SK-N-SH treated with all-trans-retinoic acid at 6 μM for 48 hours (cell line): ENCODE measurements at regions not wholly inside any gene's neighbourhood (a gene's known extent, or its start where the extent isn't known, plus 50 kb on each side); places are given as distances from the start of the nearest gene placed in this dataset.

ENCODE experiments used
- ARNTL ChIP-seq: fragments of 450-650 bp; formaldehyde crosslinking; IDR thresholded peaks from 2 replicates; pipeline ENCODE4 v1.5.0; 2020; ENCODE audit warnings: low read depth, mild to moderate bottlenecking, moderate library complexity, borderline replicate concordance
- ESRRG ChIP-seq: fragments of 250-450 bp; sonication (Bioruptor Pico); IDR thresholded peaks from 2 replicates; pipeline ENCODE4 v1.6.1; 2021; ENCODE audit warnings: mild to moderate bottlenecking
- GLIS3 ChIP-seq: fragments of 250-450 bp; sonication (Bioruptor Pico); IDR thresholded peaks from 2 replicates; pipeline ENCODE4 v1.5.0; 2020; ENCODE audit warnings: mild to moderate bottlenecking, moderate library complexity
- ISL1 ChIP-seq: fragments of 250-450 bp; sonication (Bioruptor Pico); IDR thresholded peaks from 2 replicates; pipeline ENCODE4 v2.1.2; 2022; ENCODE audit warnings: mild to moderate bottlenecking, moderate library complexity
- PATZ1 ChIP-seq: fragments of 250-450 bp; sonication (Bioruptor Pico); IDR thresholded peaks from 2 replicates; pipeline ENCODE4 v1.8.0; 2020; ENCODE audit warnings: mild to moderate bottlenecking, moderate library complexity, borderline replicate concordance
- RARB ChIP-seq: fragments of 250-450 bp; sonication (Bioruptor Pico); IDR thresholded peaks from 2 replicates; pipeline ENCODE4 v1.8.0; 2021; ENCODE audit warnings: mild to moderate bottlenecking, moderate library complexity
- ZFP3 ChIP-seq: fragments of 250-450 bp; sonication (Bioruptor Pico); IDR thresholded peaks from 2 replicates; pipeline ENCODE4 v1.5.0; 2020; ENCODE audit warnings: mild to moderate bottlenecking, moderate library complexity
- TF ChIP-seq, protein P1 (sequence below): fragments of 250-450 bp; sonication (Bioruptor Pico); IDR thresholded peaks from 2 replicates; pipeline ENCODE4 v1.5.1; 2021; ENCODE audit warnings: mild to moderate bottlenecking, moderate library complexity

DNA sequence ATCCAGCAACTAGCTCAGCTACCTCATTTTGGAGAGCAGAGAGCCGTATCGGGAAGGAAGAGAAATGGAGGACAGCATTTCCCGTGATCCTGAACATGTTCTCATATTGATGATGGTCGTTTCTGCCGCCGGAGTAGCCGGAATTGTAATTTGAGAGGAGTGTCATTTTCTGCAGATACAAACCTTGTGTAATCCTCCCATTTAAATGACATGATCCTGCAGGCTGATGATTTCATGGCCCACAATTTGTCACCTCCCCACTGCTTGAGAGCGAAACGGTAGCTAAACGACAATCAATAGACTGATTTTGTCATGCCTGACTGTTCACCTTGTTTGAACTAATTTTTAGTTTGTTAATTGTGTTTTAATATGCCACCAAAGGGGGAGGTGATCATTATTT is 126.5 kb upstream of the CNTN6 start:
- TF ChIP-seq ISL1 (CRISPR knock-in tag) (no peak), PATZ1 (CRISPR knock-in tag) (no peak), ESRRG (no peak), ZFP3 (no peak), ARNTL (CRISPR knock-in tag) (no peak), GLIS3 (CRISPR knock-in tag) (no peak), RARB (CRISPR knock-in tag) (no peak)
- TF ChIP-seq, protein P1, sequence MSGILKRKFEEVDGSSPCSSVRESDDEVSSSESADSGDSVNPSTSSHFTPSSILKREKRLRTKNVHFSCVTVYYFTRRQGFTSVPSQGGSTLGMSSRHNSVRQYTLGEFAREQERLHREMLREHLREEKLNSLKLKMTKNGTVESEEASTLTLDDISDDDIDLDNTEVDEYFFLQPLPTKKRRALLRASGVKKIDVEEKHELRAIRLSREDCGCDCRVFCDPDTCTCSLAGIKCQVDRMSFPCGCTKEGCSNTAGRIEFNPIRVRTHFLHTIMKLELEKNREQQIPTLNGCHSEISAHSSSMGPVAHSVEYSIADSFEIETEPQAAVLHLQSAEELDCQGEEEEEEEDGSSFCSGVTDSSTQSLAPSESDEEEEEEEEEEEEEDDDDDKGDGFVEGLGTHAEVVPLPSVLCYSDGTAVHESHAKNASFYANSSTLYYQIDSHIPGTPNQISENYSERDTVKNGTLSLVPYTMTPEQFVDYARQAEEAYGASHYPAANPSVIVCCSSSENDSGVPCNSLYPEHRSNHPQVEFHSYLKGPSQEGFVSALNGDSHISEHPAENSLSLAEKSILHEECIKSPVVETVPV: no peak
